HG02840 (cell line): ENCODE measurements at regions not wholly inside any gene's neighbourhood (a gene's known extent, or its start where the extent isn't known, plus 50 kb on each side); places are given as distances from the start of the nearest gene placed in this dataset.

ENCODE experiments used
- ATAC-seq: cut with Tn5 transposase; IDR thresholded peaks from one replicate; pipeline ENCODE4 v1.9.1; 2021; ENCODE audit warnings: mild to moderate bottlenecking, moderate library complexity, moderate number of reproducible peaks; ENCODE audit not compliant: unreplicated experiment, low FRiP score

DNA sequence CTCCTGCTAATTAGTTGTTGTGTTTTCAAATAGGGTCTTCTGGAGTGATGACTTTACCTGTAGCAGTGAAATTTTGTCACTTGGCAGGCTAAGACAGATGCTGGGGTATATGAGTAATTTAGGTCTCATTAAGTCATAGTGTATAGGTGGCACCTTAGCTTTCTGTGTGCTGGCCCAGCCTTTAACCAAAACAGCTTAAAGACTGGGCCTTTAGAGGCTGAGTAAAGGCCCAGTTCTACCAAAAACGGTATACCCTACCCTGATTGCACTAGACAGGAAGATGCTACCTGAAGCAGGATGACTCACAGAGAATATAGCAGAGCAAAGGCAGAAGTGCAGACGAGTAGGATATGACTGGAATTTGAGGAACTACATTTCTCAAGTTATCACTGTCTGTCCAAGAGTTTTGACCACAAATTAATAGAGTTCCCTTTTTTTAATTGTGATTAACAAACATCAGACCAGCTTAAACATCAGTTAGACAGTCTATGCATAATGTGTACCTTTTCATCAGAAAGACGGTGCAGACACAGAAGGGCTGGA, 337.9 kb upstream of the SALL3 start:
- ATAC-seq = no peak

- ATAC-seq = no peak
Measured at GRCh38 chr18:78642296-78642951, 337.2 kb upstream of the SALL3 start.

GRCh38 chr18:78643004-78643403, 336.6 kb upstream of the SALL3 start:
- no peak for ATAC-seq

DNA sequence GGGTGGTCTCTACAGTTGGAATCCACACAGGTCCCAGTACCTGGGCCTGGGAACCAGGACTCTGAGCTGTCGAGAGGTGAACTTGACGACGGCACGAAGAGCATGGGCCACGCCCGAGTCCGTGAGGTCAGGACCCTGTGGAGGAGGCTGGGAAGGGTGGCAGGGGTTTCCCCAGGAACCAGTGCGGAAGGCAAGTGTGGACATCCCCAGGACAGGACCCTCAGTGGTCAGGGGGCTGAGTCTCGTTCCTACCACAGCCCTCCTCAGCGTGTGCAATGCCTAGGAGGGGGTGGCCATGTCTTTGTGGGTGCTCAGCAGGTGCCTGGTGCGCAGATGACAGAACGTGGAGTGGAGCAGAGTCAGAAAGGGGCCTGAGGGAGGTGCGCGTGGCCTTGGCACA, 335.6 kb upstream of the SALL3 start:
- ATAC-seq = no peak

DNA sequence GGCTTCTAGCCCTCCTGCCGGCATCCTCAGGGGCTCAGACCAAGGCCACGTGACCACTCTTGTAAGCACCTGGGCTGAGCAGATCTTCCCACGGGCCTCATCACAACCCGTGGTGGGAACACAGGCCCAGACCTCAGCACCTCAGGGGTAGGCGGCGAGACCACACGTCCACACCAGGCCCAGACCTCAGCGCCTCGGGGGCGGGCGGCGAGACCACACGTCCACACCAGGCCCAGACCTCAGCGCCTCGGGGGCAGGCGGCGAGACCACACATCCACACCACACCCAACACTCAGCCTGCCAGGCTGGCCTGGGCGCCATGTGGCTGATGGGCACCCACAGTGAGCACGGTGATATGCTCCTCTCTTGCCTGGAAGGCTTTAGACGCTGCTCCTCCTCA, 334.4 kb upstream of the SALL3 start:
- no peak for ATAC-seq

- no peak for ATAC-seq
Measured at GRCh38 chr18:78647018-78647417, 332.6 kb upstream of the SALL3 start.

- ATAC-seq = no peak
Measured at GRCh38 chr18:78649421-78649820, 330.2 kb upstream of the SALL3 start.

DNA sequence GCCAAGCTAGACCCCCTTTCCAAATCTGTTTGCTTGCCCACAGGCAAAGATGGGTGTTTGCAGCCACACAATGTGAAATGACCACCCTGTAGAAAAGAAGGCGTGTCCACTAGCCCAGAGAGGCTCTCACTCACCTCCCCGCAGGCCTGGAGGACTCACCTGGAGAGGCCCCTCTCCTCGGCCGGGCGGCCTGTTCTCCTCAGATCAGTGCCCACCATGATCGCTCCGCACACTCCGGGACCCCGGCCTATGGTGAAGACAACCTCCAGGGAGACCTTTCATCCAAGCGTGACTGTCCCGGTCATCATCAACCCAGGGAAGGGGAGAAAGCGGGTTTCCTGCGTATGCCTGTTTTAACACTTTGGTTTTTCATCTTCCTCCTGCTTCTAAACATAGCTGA, 328.7 kb upstream of the SALL3 start:
- ATAC-seq = no peak

DNA sequence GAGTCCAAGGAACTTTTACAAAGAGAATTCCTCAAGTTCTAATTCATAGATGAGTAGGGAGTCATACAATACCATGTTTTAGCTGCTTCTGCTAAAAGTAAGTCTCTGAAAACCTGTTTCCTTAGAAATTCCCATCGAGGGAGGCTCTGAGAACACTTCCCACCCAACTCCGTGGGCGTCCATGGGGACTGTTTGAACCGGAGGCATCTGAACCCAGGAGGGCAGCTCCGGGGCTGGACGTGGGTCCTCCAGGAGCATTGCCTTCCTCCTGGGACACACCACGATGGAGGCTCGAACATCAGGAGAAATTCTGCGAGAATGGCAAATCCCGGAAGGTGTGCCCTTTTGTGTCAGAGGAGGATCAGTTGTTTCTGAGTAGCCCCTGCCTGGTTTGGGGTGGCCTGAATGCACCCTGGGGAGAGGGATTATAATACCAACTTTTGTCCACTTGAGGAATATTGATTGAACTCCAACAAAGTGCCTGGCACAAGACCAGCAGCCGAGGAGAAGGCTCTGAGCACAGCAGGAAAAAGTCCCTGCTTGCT, 327.5 kb upstream of the SALL3 start:
- ATAC-seq = no peak

DNA sequence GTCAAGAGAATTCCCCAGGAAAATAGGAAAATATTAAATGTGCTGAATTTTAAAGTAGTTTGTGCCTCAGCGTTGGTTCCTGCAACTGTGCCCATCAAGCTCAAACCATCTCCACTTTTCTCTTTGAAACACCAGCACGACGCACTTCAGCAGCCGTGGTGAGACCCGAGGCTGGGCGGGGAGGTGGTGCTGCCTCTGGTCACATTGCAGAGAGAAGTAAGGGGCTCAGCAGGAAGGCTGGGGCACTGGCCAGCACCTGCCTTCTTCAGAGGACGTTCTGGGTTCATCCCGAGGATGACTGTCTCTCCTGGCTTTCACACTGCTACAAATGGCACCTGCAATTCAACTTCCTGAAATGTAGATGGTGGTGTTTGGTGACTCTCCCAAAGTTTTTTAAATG, 323.7 kb upstream of the SALL3 start:
- ATAC-seq = no peak

DNA sequence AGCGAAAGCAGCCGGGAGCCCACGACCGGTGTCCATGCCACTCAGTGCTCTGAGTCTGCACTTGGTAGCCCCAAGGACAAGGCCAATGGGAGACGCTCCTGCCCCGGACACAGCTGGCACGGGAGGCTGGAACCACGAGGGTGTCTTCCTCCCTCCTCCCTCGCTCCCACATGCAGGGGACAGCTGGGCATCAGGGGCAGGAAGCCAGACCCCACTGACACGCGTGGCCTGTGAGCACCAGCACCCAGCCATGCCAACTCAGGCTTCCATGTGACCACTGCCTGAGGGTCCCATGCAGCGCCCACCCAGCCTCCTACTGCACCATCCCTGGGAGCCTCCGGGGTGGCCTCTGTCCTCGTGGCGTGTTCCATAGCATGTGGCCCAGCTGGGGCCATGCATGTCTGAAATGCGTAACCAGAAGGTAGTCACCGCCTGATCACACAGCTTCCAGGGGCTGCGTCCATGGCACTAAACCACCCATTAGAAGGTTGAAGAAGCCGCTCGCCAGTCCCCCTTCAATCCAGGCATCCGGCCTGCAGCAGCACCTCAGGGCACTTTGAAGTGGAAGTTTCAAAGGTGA, 323.2 kb upstream of the SALL3 start:
- ATAC-seq = no peak

DNA sequence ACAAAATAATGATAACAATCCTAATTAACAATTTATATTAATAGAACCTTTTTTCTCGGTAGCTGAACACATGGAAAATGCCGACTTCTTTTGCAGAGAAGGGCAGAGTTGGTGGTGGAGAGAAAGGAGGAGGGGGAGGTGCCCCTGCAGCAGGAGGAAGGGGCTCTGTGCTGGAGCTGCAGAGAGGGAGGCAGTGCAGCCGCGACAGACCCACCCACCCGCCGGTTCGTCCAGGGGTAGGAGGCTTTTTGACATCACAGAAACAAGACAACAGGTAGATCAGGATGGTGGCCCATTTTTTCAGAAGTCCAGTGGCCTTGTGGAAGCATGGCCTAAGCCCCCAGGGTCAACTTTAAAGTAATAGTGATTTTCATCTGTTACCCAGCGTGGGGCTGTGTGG, 321.1 kb upstream of the SALL3 start:
- no peak for ATAC-seq

DNA sequence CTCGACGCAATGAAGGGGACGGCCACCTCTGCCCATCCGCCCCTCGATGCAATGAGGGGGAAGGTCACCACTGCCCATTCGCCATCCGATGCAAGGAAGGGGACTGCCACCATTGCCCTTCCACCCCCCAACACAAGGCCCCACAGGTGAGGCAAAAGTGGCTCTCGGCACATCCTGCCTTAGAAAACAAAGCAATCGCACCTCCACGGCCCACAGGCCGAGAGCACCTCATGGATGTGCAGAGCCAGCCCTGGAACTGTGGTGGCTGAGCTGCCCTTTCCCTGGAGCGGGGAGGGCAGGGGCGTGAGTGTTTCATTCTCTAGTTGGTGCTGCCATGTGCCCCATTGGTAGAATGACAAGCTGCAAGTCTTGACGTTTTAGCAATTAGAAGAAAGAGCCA, 320.6 kb upstream of the SALL3 start:
- ATAC-seq = no peak

DNA sequence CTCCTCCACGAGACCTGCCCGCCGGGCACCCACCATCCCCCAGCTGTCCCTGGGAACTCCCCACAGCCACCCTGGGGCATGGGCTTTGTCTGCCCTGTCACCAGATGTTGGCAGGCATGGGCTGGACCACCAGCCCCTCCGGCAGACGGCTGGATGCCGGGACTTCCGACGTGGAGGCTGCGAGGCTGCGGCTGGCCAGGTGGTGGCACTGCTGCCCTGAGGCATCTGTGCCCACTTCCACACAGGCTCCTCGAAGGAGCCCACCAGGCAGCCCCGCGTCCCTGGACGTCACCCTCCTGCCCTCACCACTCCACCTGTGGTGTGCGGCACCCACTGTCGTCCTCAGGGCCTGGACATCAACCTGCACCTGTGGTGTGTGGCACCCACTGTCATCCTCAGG, 319.9 kb upstream of the SALL3 start:
- ATAC-seq = no peak

GRCh38 chr18:78660311-78660710, 319.3 kb upstream of the SALL3 start:
- ATAC-seq = no peak

GRCh38 chr18:78661316-78661715, 318.3 kb upstream of the SALL3 start:
- ATAC-seq = no peak

DNA sequence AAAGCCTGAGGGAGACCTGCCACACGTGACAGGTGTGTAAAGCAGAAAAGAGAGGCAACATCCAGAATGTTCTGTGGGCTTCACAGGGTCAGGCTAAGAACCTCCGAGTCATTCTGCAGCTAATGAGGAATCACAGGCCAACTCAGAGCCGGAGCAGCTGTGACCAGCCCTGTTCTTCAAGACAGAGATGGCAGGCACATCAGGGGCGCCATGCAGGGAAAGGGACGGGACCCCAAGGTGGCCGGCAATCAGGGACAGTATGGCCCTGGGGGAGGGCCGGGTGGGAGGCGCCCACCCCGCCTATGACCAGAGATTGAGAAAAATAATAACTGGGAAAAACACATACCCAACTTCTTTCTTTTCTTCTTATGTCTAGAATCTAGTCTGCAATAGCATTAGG, 316.7 kb upstream of the SALL3 start:
- ATAC-seq = no peak

GRCh38 chr18:78664048-78664447, 315.6 kb upstream of the SALL3 start:
- ATAC-seq = no peak

- no peak for ATAC-seq
Measured at GRCh38 chr18:78664848-78665247, 314.8 kb upstream of the SALL3 start.

- ATAC-seq = no peak
Measured at GRCh38 chr18:78665644-78666043, 314.0 kb upstream of the SALL3 start.

DNA sequence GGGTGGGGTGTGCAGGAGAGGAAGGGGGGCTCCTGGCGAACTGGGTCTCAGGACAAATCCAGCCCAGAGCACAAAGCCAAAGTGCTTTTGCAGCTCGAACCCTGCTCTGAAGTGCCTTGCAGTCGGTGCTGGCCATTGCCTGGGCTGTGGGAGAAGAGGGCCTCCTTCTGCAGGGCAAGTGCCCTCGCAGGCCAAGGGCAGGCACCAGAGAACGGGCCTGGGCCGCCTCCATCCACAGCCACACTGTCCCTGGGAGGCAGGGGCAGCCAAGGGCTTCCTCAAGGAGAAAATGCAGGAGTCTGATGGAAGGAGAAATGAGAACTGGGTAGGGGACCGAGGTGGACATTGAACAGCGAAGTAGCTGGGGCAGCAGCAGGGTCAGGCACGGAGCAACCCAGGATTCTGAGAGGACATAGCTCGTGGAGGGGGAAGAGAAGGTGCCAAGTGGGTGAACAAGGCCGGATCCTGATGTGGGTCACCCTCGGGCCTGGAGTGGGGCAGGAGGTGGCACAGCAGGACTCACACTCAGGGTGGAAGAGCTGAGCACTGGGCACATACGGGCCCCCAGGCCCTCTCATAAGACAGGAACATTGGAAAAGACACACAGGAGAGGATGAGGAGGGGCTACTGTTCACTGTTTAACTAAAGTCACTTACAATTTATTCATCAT, 312.8 kb upstream of the SALL3 start:
- no peak for ATAC-seq
